ENCODE measurements at regions not wholly inside any gene's neighbourhood (a gene's known extent, or its start where the extent isn't known, plus 50 kb on each side); places are given as distances from the start of the nearest gene placed in this dataset.

DNA sequence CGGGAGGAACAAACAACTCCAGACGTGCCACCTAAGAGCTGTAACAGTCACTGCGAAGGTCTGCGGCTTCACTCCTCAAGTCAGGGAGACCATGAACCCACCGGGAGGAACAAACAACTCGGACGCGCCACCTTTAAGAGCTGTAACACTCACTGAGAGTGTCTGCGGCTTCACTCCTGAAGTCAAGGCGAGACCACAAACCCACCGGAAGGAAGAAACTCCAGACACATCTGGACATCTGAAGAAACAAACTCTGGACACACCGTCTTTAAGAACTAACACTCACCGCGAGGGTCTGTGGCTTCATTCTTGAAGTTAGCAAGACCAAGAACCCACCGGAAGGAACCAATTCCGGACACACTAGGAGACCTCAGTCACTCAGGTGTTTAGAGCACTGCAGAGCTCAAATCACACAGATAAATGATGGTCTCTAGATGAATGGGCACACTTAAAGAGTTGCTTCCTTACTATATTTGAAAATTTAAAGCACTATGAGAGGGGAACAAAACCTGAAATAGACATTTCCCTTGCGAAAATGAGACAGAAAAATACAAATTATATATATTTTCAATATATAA is 587.7 kb upstream of the ADGRL4 start:
- intact Hi-C loops (cut with DNase I) = no loop called here
- DNase-seq (ENCODE audit: low spot score) = no peak

DNA sequence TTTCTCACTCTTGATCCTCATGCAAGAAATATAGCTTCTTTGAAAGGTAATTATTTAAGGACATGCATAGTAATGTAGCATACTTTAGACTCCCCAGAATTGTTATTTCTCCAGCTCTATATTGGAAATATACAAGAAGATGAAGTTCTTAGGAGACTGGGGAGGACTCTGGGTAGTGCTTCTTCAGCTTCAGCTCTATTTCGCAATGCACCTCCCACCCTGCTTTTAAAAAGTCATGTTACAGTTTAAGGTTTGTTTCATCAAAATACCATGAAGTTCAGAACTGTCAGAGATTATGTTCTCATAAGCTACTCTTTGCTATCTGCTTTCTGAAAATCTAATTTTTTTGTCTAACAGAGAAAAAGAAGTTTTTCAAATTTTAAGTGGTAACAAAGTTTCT is 586.2 kb upstream of the ADGRL4 start:
- intact Hi-C loops (cut with DNase I) = no loop called here

DNA sequence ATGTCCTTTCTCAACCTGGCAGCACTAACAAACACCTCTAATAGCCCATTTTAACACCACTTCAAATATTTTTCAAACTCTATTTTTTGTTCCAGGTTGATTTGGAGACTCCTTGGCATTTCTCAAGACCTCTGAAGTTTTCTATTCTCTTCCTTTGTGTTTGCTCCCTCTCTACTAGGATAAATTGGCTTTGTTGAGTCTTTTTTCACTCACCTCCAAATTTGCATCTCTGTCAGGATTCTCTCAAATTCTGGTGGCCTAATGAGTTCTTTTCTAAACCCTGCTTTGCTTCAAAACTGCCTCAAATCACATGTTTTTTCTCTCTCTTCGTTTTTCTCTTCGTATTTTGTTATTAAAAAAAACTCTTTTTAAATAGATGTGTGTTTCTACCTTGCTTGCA is 582.2 kb upstream of the ADGRL4 start:
- intact Hi-C loops (cut with DNase I) = no loop called here
- DNase-seq (ENCODE audit: low spot score) = no peak

More for the DNA sequence above, 586.2 kb upstream of the ADGRL4 start:
- no peak for DNase-seq (ENCODE audit: low spot score)

- no peak for DNase-seq (ENCODE audit: low spot score)
- intact Hi-C loops (cut with DNase I) = no loop called here
These were observed 580.7 kb upstream of the ADGRL4 start for GRCh38 chr1:79587229-79587628.

GRCh38 chr1:79585801-79586200 is 579.3 kb upstream of the ADGRL4 start:
- intact Hi-C loops (cut with DNase I) = no loop called here
- DNase-seq (ENCODE audit: low spot score) = no peak

GRCh38 chr1:79575424-79575823 is 568.9 kb upstream of the ADGRL4 start:
- intact Hi-C loops (cut with DNase I) = no loop called here
- DNase-seq (ENCODE audit: low spot score) = no peak

DNA sequence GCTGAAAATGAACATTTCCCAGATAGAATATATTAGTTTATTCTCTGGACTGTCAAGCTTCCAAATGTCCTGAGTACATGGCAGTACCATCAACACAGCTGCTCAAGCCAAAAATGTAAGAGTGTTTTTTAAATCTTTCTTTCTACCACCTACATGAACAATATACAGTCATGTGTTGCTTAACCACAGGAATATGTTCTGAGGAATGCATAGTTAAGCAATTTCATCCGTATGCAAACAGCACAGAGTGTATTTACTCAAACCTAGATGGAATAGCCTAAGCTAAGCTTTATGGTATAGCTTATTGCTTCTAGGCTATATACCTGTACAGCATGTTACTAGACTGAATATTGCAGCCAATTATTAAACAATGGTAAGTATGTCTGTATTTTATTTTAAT is 561.9 kb upstream of the ADGRL4 start:
- intact Hi-C loops (cut with DNase I) = no loop called here
- DNase-seq (ENCODE audit: low spot score) = no peak

DNA sequence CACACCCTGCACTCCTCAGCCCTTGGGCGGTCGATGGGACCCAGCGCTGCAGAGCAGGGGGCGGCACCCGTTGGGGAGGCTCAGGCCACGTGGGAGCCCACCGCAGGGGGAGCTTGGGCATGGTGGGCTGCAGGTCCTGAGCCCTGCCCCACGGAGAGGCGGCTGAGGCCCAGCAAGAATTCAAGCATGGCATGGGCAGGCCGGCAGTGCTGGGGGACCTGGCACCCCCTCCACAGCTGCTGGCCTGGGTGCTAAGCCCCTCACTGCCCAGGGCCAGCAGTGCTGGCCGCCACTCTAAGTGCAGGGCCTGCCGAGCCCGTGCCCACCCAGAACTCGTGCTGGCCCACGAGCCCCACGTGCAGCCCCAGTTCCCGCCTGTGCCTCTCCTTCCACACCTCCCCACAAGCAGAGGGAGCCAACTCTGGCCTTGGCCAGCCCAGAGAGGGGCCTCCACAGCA is 555.0 kb upstream of the ADGRL4 start:
- intact Hi-C loops (cut with DNase I) = no loop called here
- DNase-seq (ENCODE audit: low spot score) = no peak

DNA sequence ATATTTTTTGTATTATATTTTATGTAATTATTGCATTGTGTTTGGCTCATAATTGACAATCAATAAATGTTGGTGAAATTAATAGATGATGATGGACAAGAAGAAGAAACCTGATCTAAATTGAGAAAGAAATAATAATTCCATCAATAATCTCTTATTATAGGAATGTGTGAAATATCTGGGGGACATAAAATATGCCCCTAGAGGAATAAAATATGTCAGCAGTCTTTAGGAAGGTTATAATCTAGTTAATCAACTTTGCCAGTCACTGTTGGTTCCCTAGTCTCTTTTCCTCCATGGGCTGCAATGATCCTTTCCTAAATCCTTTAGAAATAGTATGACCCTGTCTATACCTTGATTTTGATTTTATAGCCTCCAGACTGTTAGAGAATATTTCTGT is 549.7 kb upstream of the ADGRL4 start:
- intact Hi-C loops (cut with DNase I) = no loop called here
- no peak for DNase-seq (ENCODE audit: low spot score)

- DNase-seq (ENCODE audit: low spot score) = no peak
- intact Hi-C loops (cut with DNase I) = no loop called here
These were observed 548.2 kb upstream of the ADGRL4 start for GRCh38 chr1:79554688-79555087.

DNA sequence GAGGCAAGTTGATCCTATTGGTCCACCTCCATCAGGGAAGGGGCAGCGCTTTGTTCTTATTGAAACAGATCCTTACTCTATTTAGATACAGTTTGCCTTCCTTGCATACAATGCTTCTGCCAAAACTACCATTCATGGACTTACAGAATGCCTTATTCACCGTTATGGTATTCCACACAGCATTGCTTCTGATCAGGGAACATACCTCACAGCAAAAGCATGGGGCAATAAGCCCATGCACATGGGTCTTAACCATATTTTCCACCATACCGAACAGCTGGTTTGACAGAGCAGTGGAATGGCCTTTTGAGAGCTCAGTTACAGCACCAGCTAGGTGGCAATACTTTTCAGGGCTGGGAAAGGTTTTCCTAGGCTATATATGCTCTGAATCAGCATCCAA is 544.8 kb upstream of the ADGRL4 start:
- intact Hi-C loops (cut with DNase I) = no loop called here
- no peak for DNase-seq (ENCODE audit: low spot score)

DNA sequence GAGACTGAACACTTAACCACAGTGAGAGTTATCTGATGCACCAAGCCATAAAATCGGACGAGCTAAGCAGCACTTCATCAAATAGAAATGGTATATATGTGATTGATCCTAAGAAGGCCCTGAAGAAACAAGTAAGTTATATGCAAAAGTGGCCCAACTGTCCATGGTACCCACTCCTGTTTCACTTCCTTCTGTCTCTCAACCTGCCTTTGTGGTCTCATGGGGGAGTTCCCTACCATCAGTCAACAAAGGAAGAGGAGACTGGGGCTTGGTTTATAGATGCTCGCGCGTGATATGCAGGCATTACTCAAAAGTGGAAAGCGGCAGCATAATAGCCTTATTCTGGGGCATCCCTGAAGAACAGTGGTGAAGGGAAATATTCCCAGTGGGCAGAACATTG is 543.9 kb upstream of the ADGRL4 start:
- no peak for DNase-seq (ENCODE audit: low spot score)
- intact Hi-C loops (cut with DNase I) = no loop called here

- no peak for DNase-seq (ENCODE audit: low spot score)
- intact Hi-C loops (cut with DNase I) = no loop called here
These were observed 542.7 kb upstream of the ADGRL4 start for GRCh38 chr1:79549201-79549600.

DNA sequence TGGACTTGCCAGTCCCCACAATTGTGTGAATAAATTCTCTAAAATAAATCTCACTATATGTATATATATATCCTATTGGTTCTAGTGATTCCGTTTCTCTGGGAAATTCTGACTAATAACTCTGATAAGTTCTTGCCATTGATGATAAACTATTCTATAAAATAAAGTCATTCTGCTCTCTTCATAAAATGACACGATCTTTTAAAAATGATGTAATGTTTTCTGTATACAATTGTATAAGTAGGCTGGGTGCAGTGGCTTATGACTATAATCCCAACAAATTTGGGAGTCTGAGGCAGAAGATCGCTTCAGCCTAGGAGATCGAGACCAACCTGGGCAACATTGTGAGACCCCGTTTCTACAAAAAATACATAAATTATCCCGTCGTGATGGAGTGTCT is 541.0 kb upstream of the ADGRL4 start:
- intact Hi-C loops (cut with DNase I) = no loop called here
- no peak for DNase-seq (ENCODE audit: low spot score)

DNA sequence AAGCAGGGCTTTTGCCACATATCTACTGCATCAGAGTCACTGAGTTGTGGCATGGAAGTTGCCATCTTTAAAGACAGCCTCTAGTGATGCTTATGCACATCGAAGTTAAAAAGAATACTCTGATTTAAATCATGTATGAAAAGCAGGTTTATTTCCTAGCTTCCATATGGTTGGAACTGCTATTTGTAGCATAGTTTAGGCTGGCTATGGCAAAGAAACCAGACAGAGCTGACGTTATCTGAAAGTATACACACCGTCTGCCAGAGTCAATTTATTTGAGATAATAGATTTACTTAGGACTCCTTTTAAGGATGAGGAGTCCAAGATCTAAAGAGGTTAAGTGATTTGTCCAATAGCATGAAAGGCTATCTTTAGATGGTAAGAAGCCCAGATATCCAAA is 536.9 kb upstream of the ADGRL4 start:
- intact Hi-C loops (cut with DNase I) = no loop called here
- no peak for DNase-seq (ENCODE audit: low spot score)

DNA sequence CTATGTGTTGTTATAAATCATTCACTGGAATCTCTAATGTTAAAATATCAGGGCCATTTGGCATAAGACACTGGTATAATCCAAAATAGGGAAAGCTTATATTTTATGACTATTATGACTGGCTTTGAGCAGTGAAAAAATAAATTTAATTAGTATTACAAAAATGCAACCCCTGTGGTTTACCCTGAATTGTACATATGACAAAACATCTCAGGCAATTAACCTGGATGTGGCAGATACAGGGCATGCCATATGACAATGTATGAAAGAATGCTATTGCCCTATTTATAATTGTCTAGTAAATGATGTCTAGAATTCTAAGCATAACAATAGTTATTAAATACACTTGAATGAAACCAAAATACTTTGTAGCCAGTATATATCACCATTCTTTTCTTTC is 532.5 kb upstream of the ADGRL4 start:
- DNase-seq (ENCODE audit: low spot score) = no peak
- intact Hi-C loops (cut with DNase I) = no loop called here

DNA sequence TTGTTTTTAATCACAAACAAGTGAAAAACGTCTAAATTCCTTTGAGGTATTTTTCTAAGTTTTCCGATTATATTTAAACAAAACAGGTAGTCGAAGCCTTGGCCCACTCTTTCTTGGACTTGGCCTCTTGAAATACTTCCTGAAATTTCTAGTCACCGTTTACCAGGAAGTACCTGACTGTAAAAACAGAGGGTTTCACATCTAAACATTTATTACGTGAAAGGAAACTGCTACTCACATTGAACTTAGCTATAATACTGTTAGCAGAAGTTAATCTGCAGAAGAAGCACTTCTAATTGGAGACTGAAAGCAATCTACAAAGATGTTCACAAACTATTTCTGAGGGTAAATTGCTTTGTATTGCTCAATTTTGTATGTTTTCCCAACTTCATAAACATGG is 526.0 kb upstream of the ADGRL4 start:
- DNase-seq (ENCODE audit: low spot score) = no peak
- intact Hi-C loops (cut with DNase I) = no loop called here

DNA sequence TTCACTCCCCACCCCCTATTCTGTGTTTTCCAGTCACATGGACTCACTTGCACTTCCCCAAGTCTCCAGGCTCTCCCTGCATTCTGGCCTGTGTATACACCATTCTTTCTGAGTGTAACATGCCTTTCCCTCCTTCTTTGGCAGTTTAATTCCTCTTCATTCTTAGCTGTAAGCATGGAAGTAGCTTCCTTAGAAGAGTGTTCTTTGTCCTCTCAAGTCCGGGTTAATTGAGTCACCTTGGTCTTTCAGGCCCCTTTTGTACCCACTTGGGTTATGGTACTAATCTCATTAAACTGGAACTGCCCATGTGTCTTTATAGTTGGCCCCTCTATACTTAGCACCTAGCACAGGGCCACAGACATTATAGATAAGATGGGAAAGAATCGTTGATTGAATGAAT is 525.3 kb upstream of the ADGRL4 start:
- DNase-seq (ENCODE audit: low spot score) = no peak
- intact Hi-C loops (cut with DNase I) = no loop called here

- DNase-seq (ENCODE audit: low spot score) = no peak
- intact Hi-C loops (cut with DNase I) = no loop called here
These were observed 523.9 kb upstream of the ADGRL4 start for GRCh38 chr1:79530476-79530875.

- DNase-seq (ENCODE audit: low spot score) = no peak
- intact Hi-C loops (cut with DNase I) = no loop called here
These were observed 523.5 kb upstream of the ADGRL4 start for GRCh38 chr1:79530055-79530454.

GRCh38 chr1:79524126-79524525 is 517.6 kb upstream of the ADGRL4 start:
- intact Hi-C loops (cut with DNase I) = no loop called here
- no peak for DNase-seq (ENCODE audit: low spot score)

DNA sequence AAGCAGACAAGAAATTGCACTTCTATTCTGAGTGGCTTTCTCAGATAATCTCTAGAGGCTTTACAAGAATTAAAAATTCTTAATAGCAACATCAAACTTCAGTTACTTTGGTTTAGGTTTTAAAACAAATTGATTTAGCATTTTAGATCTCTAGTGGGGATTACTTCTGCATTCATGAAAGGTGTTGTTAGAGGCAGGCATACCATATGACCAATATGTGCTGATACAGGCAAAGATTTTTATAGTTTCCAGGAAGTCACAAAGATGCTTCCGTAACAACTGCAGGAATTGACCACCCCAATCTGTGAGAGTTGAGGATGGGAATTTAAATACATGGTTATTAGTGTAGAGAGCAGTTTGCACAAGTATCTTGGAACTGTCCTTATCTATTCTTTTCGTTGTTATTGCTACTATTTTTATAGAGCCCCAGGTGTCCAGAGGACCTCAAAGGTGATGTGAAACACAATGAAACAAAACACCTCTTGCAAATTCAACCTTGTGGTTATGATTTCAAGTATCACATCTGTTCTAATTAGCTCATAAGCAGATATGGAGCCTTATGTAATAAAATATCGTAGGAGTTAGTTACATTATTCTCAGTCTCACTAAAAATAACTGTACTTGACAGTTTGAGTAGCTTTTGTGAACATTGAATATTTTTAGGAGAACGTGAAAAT is 512.7 kb upstream of the ADGRL4 start:
- DNase-seq (ENCODE audit: low spot score) = no peak

More for the DNA sequence above, 512.7 kb upstream of the ADGRL4 start:
- intact Hi-C loops (cut with DNase I) = no loop called here
